GM23338 (cell line): ENCODE measurements at regions not wholly inside any gene's neighbourhood (a gene's known extent, or its start where the extent isn't known, plus 50 kb on each side); places are given as distances from the start of the nearest gene placed in this dataset.

Experiments used
- ATAC-seq: fragments of 200-7000 bp; cut with Tn5 transposase; 3 replicates; pipeline ENCODE4 v1.9.1; 2020
- DNase-seq: peaks from one replicate; pipeline ENCODE4 v3.0.0-alpha.2; 2015; ENCODE audit warnings: low spot score
- H2AFZ ChIP-seq: fragments of 200-600 bp; sonication (generic); 2 replicates; pipeline ENCODE4 v1.8.0; 2016; ENCODE audit warnings: antibody characterized with exemption, mild to moderate bottlenecking, moderate library complexity
- H3F3A ChIP-seq: fragments of 200-600 bp; sonication (generic); replicated peaks from 2 replicates; pipeline ENCODE4 v1.8.0; 2017; ENCODE audit warnings: antibody characterized with exemption, mixed run types, low read depth
- H3K27ac ChIP-seq: fragments of 200-600 bp; sonication (generic); 2 replicates; pipeline ENCODE4 v1.6.1; 2016; ENCODE audit warnings: low read depth
- H3K27me3 ChIP-seq: fragments of 200-600 bp; sonication (generic); 2 replicates; pipeline ENCODE4 v1.8.0; 2016; ENCODE audit warnings: mild to moderate bottlenecking, mixed run types, moderate library complexity; ENCODE audit not compliant: insufficient read depth
- H3K36me3 ChIP-seq: fragments of 200-600 bp; sonication (generic); 2 replicates; pipeline ENCODE4 v1.8.0; 2016; ENCODE audit warnings: mild to moderate bottlenecking; ENCODE audit not compliant: insufficient read depth
- H3K4me1 ChIP-seq: fragments of 200-600 bp; sonication (generic); 2 replicates; pipeline ENCODE4 v1.8.0; 2016; ENCODE audit warnings: mild to moderate bottlenecking, moderate library complexity; ENCODE audit not compliant: insufficient read depth
- H3K4me2 ChIP-seq: fragments of 200-600 bp; sonication (generic); 2 replicates; pipeline ENCODE4 v1.7.1; 2017; ENCODE audit warnings: mixed run types
- H3K4me3 ChIP-seq: fragments of 200-600 bp; sonication (generic); 2 replicates; pipeline ENCODE4 v1.6.1; 2016; ENCODE audit warnings: mixed run types
- H3K79me2 ChIP-seq: fragments of 200-600 bp; sonication (generic); replicated peaks from 2 replicates; pipeline ENCODE4 v1.8.0; 2017; ENCODE audit warnings: mild to moderate bottlenecking; ENCODE audit not compliant: insufficient read depth
- H3K9me2 ChIP-seq: fragments of 200-600 bp; sonication (generic); 2 replicates; pipeline ENCODE4 v1.8.0; 2017; ENCODE audit not compliant: insufficient read depth
- H4K20me1 ChIP-seq: fragments of 200-600 bp; sonication (generic); replicated peaks from 2 replicates; pipeline ENCODE4 v1.8.0; 2017; ENCODE audit warnings: mild to moderate bottlenecking; ENCODE audit not compliant: insufficient read depth
- H3K27ac Mint-ChIP-seq: 2 replicates; pipeline ENCODE4 v1.8.0; 2020; ENCODE audit warnings: inconsistent platforms, mild to moderate bottlenecking, moderate library complexity, mixed read lengths
- H3K27me3 Mint-ChIP-seq: 3 replicates; pipeline ENCODE4 v1.8.0; 2022; ENCODE audit warnings: low read depth, mild to moderate bottlenecking, moderate library complexity, mixed read lengths, inconsistent platforms; ENCODE audit not compliant: insufficient read depth, poor library complexity
- H3K36me3 Mint-ChIP-seq: 3 replicates; pipeline ENCODE4 v1.8.0; 2021; ENCODE audit warnings: low read depth, mild to moderate bottlenecking, inconsistent platforms, moderate library complexity, mixed read lengths
- H3K4me1 Mint-ChIP-seq: 3 replicates; pipeline ENCODE4 v1.8.0; 2020; ENCODE audit warnings: mild to moderate bottlenecking, inconsistent platforms, mixed read lengths
- H3K4me3 Mint-ChIP-seq: 3 replicates; pipeline ENCODE4 v1.8.0; 2021; ENCODE audit warnings: moderate library complexity, mild to moderate bottlenecking, inconsistent platforms, mixed read lengths
- H3K9me3 Mint-ChIP-seq: 3 replicates; pipeline ENCODE4 v1.8.0; 2020; ENCODE audit warnings: moderate library complexity, mild to moderate bottlenecking, inconsistent platforms, mixed read lengths
- CREB1 ChIP-seq: fragments of 250-450 bp; sonication (Bioruptor Pico); IDR thresholded peaks from 2 replicates; pipeline ENCODE4 v1.5.0; 2020; ENCODE audit warnings: low read depth, mild to moderate bottlenecking, moderate library complexity
- EZH2 ChIP-seq: fragments of 200-600 bp; sonication (generic); IDR thresholded peaks from one replicate; pipeline ENCODE4 v1.8.0; 2017; ENCODE audit warnings: antibody characterized with exemption, mild to moderate bottlenecking, low read depth; ENCODE audit not compliant: unreplicated experiment
- EZH2phosphoT487 ChIP-seq: fragments of 200-600 bp; sonication (generic); IDR thresholded peaks from one replicate; pipeline ENCODE4 v1.8.1; 2018; ENCODE audit warnings: antibody characterized with exemption; ENCODE audit not compliant: unreplicated experiment
- JUNB ChIP-seq: IDR thresholded peaks from one replicate; pipeline ENCODE4 v1.6.1; 2016; ENCODE audit warnings: antibody characterized with exemption; ENCODE audit not compliant: unreplicated experiment
- NANOG ChIP-seq: IDR thresholded peaks from 2 replicates; pipeline ENCODE4 v1.6.1; 2016; ENCODE audit warnings: antibody characterized with exemption, borderline replicate concordance
- POLR2AphosphoS5 ChIP-seq: IDR thresholded peaks from 2 replicates; pipeline ENCODE4 v1.6.1; 2016; ENCODE audit warnings: antibody characterized with exemption, low read depth
- STAT1 ChIP-seq: IDR thresholded peaks from one replicate; pipeline ENCODE4 v1.6.1; 2016; ENCODE audit warnings: antibody characterized with exemption; ENCODE audit not compliant: unreplicated experiment
- ZNF114 ChIP-seq: fragments of 250-450 bp; sonication (Bioruptor Pico); IDR thresholded peaks from 2 replicates; pipeline ENCODE4 v1.5.0; 2020; ENCODE audit warnings: mild to moderate bottlenecking, moderate library complexity
- ZNF331 ChIP-seq: fragments of 250-450 bp; sonication (Bioruptor Pico); IDR thresholded peaks from 2 replicates; pipeline ENCODE4 v1.5.0; 2020; ENCODE audit warnings: low read depth, mild to moderate bottlenecking, moderate library complexity
- TF ChIP-seq, protein P1 (sequence below): IDR thresholded peaks from one replicate; pipeline ENCODE4 v1.6.1; 2018; ENCODE audit warnings: antibody characterized with exemption; ENCODE audit not compliant: unreplicated experiment
- TF ChIP-seq, protein P2 (sequence below), 2 experiments: fragments of 200-600 bp in 1 of 2; sonication (generic) in 1 of 2; conservative IDR thresholded peaks; 2 replicates each; pipeline versions ENCODE4 v1.5.1 to v1.6.1; 2016 to 2017; ENCODE audit warnings: antibody characterized with exemption in 2 of 2, low read depth in 2 of 2, mild to moderate bottlenecking in 2 of 2, moderate library complexity in 1 of 2
- TF ChIP-seq, protein P3 (sequence below): IDR thresholded peaks from 2 replicates; pipeline ENCODE4 v1.6.1; 2016; ENCODE audit warnings: antibody characterized with exemption
- TF ChIP-seq, protein P4 (sequence below): fragments of 250-450 bp; sonication (Bioruptor Pico); IDR thresholded peaks from 2 replicates; pipeline ENCODE4 v1.5.0; 2020; ENCODE audit warnings: mild to moderate bottlenecking, moderate library complexity

DNA sequence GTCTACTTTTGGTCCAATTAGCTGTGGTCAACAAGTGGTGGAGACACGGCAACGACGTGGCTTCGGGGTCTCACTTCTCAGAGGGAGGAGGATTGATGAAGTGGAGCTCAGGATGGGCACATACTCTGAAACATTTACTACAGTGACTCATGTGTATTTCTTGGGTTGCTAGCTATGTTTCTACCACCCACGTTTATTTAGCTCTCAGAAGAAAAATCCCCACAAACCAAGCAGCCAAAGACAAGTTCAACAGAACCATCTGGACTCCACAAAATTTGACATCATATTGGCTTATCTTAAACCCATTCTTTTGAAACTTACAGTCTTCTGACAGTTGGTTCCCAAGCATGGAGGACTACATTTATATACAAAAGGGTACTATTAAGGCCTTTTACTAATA lies 158.0 kb downstream of the CBLL2 start:
- no peak for ATAC-seq
- TF ChIP-seq, protein P1, sequence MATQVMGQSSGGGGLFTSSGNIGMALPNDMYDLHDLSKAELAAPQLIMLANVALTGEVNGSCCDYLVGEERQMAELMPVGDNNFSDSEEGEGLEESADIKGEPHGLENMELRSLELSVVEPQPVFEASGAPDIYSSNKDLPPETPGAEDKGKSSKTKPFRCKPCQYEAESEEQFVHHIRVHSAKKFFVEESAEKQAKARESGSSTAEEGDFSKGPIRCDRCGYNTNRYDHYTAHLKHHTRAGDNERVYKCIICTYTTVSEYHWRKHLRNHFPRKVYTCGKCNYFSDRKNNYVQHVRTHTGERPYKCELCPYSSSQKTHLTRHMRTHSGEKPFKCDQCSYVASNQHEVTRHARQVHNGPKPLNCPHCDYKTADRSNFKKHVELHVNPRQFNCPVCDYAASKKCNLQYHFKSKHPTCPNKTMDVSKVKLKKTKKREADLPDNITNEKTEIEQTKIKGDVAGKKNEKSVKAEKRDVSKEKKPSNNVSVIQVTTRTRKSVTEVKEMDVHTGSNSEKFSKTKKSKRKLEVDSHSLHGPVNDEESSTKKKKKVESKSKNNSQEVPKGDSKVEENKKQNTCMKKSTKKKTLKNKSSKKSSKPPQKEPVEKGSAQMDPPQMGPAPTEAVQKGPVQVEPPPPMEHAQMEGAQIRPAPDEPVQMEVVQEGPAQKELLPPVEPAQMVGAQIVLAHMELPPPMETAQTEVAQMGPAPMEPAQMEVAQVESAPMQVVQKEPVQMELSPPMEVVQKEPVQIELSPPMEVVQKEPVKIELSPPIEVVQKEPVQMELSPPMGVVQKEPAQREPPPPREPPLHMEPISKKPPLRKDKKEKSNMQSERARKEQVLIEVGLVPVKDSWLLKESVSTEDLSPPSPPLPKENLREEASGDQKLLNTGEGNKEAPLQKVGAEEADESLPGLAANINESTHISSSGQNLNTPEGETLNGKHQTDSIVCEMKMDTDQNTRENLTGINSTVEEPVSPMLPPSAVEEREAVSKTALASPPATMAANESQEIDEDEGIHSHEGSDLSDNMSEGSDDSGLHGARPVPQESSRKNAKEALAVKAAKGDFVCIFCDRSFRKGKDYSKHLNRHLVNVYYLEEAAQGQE: no peak
- TF ChIP-seq NANOG (no peak), EZH2phosphoT487 (no peak), POLR2AphosphoS5 (no peak), CREB1 (CRISPR knock-in tag) (no peak), EZH2 (no peak), JUNB (no peak), ZNF331 (no peak), ZNF114 (CRISPR knock-in tag) (no peak), STAT1 (no peak)
- TF ChIP-seq, protein P2, sequence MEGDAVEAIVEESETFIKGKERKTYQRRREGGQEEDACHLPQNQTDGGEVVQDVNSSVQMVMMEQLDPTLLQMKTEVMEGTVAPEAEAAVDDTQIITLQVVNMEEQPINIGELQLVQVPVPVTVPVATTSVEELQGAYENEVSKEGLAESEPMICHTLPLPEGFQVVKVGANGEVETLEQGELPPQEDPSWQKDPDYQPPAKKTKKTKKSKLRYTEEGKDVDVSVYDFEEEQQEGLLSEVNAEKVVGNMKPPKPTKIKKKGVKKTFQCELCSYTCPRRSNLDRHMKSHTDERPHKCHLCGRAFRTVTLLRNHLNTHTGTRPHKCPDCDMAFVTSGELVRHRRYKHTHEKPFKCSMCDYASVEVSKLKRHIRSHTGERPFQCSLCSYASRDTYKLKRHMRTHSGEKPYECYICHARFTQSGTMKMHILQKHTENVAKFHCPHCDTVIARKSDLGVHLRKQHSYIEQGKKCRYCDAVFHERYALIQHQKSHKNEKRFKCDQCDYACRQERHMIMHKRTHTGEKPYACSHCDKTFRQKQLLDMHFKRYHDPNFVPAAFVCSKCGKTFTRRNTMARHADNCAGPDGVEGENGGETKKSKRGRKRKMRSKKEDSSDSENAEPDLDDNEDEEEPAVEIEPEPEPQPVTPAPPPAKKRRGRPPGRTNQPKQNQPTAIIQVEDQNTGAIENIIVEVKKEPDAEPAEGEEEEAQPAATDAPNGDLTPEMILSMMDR (conservative IDR thresholded peaks at IDR 0.05; ENCODE audit: low read depth in 2 of 2): no peak
- TF ChIP-seq, protein P3, sequence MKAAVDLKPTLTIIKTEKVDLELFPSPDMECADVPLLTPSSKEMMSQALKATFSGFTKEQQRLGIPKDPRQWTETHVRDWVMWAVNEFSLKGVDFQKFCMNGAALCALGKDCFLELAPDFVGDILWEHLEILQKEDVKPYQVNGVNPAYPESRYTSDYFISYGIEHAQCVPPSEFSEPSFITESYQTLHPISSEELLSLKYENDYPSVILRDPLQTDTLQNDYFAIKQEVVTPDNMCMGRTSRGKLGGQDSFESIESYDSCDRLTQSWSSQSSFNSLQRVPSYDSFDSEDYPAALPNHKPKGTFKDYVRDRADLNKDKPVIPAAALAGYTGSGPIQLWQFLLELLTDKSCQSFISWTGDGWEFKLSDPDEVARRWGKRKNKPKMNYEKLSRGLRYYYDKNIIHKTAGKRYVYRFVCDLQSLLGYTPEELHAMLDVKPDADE: no peak
- TF ChIP-seq, protein P4, sequence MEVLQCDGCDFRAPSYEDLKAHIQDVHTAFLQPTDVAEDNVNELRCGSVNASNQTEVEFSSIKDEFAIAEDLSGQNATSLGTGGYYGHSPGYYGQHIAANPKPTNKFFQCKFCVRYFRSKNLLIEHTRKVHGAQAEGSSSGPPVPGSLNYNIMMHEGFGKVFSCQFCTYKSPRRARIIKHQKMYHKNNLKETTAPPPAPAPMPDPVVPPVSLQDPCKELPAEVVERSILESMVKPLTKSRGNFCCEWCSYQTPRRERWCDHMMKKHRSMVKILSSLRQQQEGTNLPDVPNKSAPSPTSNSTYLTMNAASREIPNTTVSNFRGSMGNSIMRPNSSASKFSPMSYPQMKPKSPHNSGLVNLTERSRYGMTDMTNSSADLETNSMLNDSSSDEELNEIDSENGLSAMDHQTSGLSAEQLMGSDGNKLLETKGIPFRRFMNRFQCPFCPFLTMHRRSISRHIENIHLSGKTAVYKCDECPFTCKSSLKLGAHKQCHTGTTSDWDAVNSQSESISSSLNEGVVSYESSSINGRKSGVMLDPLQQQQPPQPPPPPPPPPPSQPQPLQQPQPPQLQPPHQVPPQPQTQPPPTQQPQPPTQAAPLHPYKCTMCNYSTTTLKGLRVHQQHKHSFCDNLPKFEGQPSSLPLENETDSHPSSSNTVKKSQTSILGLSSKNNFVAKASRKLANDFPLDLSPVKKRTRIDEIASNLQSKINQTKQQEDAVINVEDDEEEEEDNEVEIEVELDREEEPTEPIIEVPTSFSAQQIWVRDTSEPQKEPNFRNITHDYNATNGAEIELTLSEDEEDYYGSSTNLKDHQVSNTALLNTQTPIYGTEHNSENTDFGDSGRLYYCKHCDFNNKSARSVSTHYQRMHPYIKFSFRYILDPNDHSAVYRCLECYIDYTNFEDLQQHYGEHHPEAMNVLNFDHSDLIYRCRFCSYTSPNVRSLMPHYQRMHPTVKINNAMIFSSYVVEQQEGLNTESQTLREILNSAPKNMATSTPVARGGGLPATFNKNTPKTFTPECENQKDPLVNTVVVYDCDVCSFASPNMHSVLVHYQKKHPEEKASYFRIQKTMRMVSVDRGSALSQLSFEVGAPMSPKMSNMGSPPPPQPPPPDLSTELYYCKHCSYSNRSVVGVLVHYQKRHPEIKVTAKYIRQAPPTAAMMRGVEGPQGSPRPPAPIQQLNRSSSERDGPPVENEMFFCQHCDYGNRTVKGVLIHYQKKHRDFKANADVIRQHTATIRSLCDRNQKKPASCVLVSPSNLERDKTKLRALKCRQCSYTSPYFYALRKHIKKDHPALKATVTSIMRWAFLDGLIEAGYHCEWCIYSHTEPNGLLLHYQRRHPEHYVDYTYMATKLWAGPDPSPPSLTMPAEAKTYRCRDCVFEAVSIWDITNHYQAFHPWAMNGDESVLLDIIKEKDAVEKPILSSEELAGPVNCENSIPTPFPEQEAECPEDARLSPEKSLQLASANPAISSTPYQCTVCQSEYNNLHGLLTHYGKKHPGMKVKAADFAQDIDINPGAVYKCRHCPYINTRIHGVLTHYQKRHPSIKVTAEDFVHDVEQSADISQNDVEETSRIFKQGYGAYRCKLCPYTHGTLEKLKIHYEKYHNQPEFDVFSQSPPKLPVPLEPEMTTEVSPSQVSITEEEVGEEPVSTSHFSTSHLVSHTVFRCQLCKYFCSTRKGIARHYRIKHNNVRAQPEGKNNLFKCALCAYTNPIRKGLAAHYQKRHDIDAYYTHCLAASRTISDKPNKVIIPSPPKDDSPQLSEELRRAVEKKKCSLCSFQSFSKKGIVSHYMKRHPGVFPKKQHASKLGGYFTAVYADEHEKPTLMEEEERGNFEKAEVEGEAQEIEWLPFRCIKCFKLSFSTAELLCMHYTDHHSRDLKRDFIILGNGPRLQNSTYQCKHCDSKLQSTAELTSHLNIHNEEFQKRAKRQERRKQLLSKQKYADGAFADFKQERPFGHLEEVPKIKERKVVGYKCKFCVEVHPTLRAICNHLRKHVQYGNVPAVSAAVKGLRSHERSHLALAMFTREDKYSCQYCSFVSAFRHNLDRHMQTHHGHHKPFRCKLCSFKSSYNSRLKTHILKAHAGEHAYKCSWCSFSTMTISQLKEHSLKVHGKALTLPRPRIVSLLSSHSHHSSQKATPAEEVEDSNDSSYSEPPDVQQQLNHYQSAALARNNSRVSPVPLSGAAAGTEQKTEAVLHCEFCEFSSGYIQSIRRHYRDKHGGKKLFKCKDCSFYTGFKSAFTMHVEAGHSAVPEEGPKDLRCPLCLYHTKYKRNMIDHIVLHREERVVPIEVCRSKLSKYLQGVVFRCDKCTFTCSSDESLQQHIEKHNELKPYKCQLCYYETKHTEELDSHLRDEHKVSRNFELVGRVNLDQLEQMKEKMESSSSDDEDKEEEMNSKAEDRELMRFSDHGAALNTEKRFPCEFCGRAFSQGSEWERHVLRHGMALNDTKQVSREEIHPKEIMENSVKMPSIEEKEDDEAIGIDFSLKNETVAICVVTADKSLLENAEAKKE: no peak
- no peak overlapping the region for H3K4me3 Mint-ChIP-seq

More for the DNA sequence above, 158.0 kb downstream of the CBLL2 start:
- Histone ChIP-seq H2AFZ (no peak overlapping the region), H3K79me2 (no peaks in the 10 kb centered on the region), H3K36me3 (no peaks in the 10 kb centered on the region), H3K4me3 (no peak overlapping the region), H3K27me3 (no peaks in the 10 kb centered on the region), H3F3A (no peaks in the 10 kb centered on the region), H3K4me2 (no peak overlapping the region), H4K20me1 (no peaks in the 10 kb centered on the region), H3K27ac (no peak overlapping the region), H3K4me1 (no peaks in the 10 kb centered on the region), H3K9me2 (no peaks in the 10 kb centered on the region)
- Mint-ChIP-seq H3K27ac (no peak overlapping the region), H3K9me3 (no peaks in the 10 kb centered on the region; the same call in 2 of the 3 replicates), H3K4me1 (0 out of 3 replicates have a peak, but pooled peaks cover 4% of the 10 kb centered on the region), H3K36me3 (no peaks in the 10 kb centered on the region), H3K27me3 (no peaks in the 10 kb centered on the region)
- DNase-seq: no peak
